Stimulated activated naive B cell treated with anti-CD40 and anti-IgM and Interleukin-4, amounts not matched to agents 10 μg/mL and 1 μg/mL and 100 μg/mL, for 72 hours (primary cell): ENCODE measurements at regions not wholly inside any gene's neighbourhood (a gene's known extent, or its start where the extent isn't known, plus 50 kb on each side); places are given as distances from the start of the nearest gene placed in this dataset.
"Not testable (repeated sequence)": the region's sequence is repeated elsewhere in the genome, so short reads cannot be mapped to it uniquely, and the experiment has no call there.

Source experiments
- ATAC-seq, 2 donors: fragments of 150-1000 bp; cut with Tn5 transposase; replicated peaks; 2 replicates each; pipeline ENCODE4 v1.10.0; 2021; ENCODE audit warnings: moderate library complexity in 1 of 2
- DNase-seq: peaks from one replicate; pipeline ENCODE4 v3.0.0; 2021
- H3K27ac Mint-ChIP-seq: one replicate; pipeline ENCODE4 v1.8.0; 2022; ENCODE audit warnings: mild to moderate bottlenecking, mixed read lengths
- H3K27me3 Mint-ChIP-seq, 2 donors: one replicate each; pipeline ENCODE4 v1.8.0; 2022; ENCODE audit warnings: mixed read lengths in 2 of 2
- H3K36me3 Mint-ChIP-seq, 2 donors: one replicate each; pipeline ENCODE4 v1.8.0; 2022; ENCODE audit warnings: mixed read lengths in 2 of 2, mild to moderate bottlenecking in 1 of 2
- H3K4me1 Mint-ChIP-seq, 2 donors: one replicate each; pipeline ENCODE4 v1.8.0; 2022; ENCODE audit warnings: mixed read lengths in 2 of 2, mild to moderate bottlenecking in 1 of 2
- H3K4me3 Mint-ChIP-seq, 2 donors: one replicate each; pipeline ENCODE4 v1.8.0; 2022; ENCODE audit warnings: mild to moderate bottlenecking in 2 of 2, mixed read lengths in 2 of 2, moderate library complexity in 1 of 2
- H3K9me3 Mint-ChIP-seq, 2 donors: one replicate each; pipeline ENCODE4 v1.8.0; 2022; ENCODE audit warnings: mixed read lengths in 2 of 2, mild to moderate bottlenecking in 1 of 2

DNA sequence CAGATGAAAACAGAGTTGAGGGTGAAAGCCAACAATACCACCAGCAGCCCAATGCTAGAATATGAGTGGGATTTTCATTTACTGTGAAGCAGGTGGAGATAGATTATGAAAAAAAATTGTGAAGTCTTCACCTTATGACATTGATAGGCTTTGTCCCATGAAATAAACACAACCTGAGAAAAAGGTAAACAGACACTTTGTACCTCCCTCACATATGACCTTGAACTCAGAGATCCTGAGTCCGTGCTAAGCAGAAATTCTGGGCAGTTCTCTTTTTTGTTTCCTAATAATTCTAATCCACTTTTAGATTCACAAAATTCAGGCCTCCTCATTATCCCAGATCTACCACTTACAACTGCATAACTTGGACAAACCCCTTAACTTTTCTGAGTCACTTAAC is 127.3 kb upstream of the RORB start:
- Mint-ChIP-seq H3K27me3 (no peaks in the 10 kb centered on the region), H3K4me3 (no peak overlapping the region), H3K36me3 (no peaks in the 10 kb centered on the region), H3K4me1 (no peaks in the 10 kb centered on the region), H3K9me3 (peaks cover 0 to 4% of the 10 kb centered on the region in 2 donors), H3K27ac (no peak overlapping the region)
- DNase-seq (no peak), ATAC-seq (no peak)

DNA sequence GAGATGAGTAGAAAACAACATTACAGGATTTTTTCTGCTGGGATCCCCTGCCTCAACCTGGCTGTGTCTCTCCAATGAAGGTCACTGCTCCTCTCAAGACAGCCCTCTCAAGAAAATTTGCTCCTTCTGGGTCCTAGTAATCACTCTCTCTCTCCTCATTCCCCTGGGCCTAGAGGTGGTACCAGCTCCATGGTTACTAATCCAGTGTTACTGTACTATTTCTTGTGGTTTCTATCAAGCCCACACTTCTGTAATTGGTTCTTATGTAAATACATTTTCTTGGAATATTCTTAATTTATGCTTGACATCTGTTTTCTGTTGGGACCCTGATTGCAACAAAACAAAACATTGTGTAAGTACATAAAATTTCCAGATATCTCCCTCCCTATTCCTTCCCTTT is 123.8 kb upstream of the RORB start:
- DNase-seq = no peak
- Mint-ChIP-seq H3K4me3 (no peak overlapping the region), H3K9me3 (peaks cover 0 to 1% of the 10 kb centered on the region in 2 donors), H3K27me3 (no peaks in the 10 kb centered on the region), H3K27ac (no peak overlapping the region), H3K4me1 (no peaks in the 10 kb centered on the region), H3K36me3 (no peaks in the 10 kb centered on the region)
- ATAC-seq = no peak

DNA sequence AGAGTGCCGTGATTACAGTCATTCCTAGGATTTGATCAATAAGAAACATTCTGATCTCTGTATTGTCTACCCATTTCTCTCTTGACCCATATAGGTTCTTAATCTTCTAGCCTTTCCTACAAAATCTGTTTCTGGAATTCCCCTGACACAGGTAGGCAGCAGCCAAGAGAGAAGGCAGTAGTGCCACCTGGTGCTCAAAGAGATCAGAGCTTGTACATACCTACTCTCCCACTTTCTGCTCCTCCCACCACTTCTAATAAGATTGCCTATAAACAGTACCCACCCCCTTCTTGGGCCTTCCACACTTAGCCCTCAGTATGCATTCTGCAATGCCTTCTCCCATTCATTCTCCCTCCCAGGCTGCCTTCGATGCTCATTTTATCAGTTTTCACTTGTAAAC is 117.4 kb upstream of the RORB start:
- H3K4me3 Mint-ChIP-seq = no peak overlapping the region
- peaks cover 0 to 1% of the 10 kb centered on the region in 2 donors for H3K9me3 Mint-ChIP-seq
- DNase-seq = no peak
- ATAC-seq = peak; percentile 75 to 80
- H3K27me3 Mint-ChIP-seq = no peaks in the 10 kb centered on the region
- no peaks in the 10 kb centered on the region for H3K36me3 Mint-ChIP-seq
- H3K4me1 Mint-ChIP-seq = no peaks in the 10 kb centered on the region
- H3K27ac Mint-ChIP-seq = no peak overlapping the region

DNA sequence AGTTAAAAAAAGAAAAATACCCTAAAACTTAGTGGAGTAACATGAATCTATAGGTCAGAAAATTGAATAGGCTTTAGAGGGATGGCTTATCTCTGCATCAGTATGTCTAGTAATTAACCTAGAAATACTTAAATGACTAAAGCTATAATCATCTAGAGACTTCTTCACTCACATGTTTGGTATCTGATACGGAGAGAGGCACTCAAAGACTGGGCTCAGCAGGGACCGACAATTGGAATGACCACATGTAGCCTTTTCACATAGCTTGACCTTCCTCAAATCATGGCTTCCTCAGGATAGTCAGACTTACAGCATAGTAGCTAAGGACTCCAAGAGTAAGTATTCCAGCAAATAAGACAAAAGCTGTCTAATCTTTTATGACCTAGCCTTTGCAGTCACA is 105.3 kb upstream of the RORB start:
- no peak overlapping the region for H3K4me3 Mint-ChIP-seq
- no peak for DNase-seq
- H3K36me3 Mint-ChIP-seq = no peaks in the 10 kb centered on the region

DNA sequence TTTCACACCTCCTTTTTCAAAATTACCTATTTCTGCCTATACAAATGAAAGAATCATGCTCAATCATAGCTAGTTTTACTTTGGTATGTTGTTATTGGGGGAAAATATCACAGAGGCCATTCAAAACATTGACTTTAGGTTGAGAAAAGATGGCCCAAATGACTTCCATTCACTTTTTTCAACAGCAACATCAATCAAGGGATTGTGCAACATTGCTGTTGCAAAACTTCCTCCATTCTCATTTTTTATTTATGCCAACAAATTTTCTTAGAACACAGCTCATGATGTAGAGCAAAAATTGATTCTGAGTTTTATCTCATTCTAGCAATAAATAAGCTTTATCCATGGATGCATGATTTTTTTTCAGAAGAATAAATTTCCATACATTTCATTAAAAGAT is 93.6 kb upstream of the RORB start:
- Mint-ChIP-seq H3K36me3 (peaks cover 0 to 4% of the 10 kb centered on the region in 2 donors), H3K9me3 (peaks cover 15 to 17% of the 10 kb centered on the region in 2 donors), H3K27ac (no peak overlapping the region), H3K27me3 (no peaks in the 10 kb centered on the region), H3K4me3 (no peak overlapping the region), H3K4me1 (no peaks in the 10 kb centered on the region)
- DNase-seq = no peak
- ATAC-seq = no peak

More for the DNA sequence above, 105.3 kb upstream of the RORB start:
- Mint-ChIP-seq H3K9me3 (no peaks in the 10 kb centered on the region), H3K4me1 (no peaks in the 10 kb centered on the region), H3K27me3 (no peaks in the 10 kb centered on the region), H3K27ac (no peak overlapping the region)
- no peak for ATAC-seq

DNA sequence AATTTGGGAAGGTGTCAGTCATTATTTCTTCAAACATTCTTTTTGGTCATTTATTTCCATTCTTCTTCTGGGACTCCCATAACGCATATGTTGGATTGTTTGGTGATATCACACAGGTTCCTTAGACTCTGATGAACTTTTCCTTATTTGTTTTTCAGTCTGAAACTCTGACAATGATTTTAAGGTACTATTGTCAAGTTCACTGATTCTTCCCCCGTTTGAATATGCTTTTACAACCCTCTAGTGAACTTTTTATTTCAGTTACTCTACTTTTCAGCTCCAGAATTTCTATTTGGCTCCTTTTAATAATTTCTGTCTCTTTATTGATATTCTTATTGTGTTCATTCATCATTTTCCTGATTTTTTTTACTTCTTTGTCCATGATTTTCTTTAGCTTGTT is 92.5 kb upstream of the RORB start:
- Mint-ChIP-seq H3K4me3 (no peak overlapping the region), H3K4me1 (no peaks in the 10 kb centered on the region), H3K27me3 (no peaks in the 10 kb centered on the region), H3K36me3 (peaks cover 0 to 4% of the 10 kb centered on the region in 2 donors), H3K27ac (no peak overlapping the region), H3K9me3 (peaks cover 15 to 17% of the 10 kb centered on the region in 2 donors)
- DNase-seq = no peak
- no peak for ATAC-seq

DNA sequence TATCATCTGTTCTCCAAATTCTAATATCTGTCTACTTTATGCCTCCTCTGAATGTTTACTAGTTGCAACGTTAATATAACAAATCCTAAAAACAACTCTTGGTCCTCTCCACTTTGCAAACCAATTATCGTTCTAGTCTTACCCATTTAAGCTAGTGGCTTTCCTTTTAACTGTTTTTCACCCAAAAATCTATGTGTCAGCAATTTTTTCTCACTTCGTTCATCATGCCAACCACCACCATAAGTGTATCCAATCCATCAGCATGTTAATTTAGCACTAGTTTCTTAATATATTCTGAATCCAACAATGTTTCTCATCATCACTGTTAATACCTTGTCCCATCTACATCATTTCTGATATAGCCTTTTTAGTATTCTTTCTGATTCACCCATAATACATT is 90.0 kb upstream of the RORB start:
- no peak overlapping the region for H3K4me3 Mint-ChIP-seq

DNA sequence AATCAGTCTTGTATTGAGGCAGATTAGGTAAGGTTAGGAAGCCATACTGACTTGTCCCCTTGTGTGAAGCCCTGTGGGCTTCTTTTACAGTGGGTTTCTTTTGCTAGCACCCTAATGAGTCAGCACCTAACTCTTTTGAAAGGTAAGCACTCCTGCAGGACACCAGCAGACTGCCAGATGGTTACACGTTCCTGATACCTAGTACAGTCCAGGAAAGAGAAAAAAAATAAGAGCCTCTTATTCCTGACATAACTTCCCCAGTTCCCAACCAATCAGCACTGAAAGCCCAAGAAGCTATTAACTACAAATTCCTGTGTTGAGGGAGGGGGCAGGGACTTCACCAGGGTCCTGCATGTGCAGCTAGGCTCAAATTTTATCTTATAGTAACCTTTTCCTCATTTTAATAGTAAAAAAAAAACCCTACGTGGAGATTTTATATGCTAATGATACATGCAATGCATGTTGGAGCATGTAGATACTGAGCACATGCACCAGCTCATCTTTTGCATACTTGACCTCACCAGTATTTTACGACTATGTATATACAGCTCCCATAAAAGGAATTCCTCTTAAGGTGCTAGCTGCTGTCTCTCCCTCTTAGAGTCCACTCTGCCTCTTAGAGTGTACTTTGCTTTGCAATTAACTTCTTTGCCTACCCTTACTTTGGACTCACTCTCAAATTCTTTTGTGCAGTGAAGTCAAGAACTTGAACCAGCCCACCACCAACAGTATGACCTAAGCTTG is 84.7 kb upstream of the RORB start:
- H3K27ac Mint-ChIP-seq = no peak overlapping the region
- DNase-seq (no peak), ATAC-seq (no peak)
- no peak overlapping the region for H3K4me3 Mint-ChIP-seq
- no peaks in the 10 kb centered on the region for H3K27me3 Mint-ChIP-seq
- H3K4me1 Mint-ChIP-seq = no peaks in the 10 kb centered on the region
- H3K9me3 Mint-ChIP-seq = no peaks in the 10 kb centered on the region
- H3K36me3 Mint-ChIP-seq = no peaks in the 10 kb centered on the region

More for the DNA sequence above, 90.0 kb upstream of the RORB start:
- ATAC-seq = no peak
- H3K27me3 Mint-ChIP-seq = no peaks in the 10 kb centered on the region
- H3K27ac Mint-ChIP-seq = no peak overlapping the region
- peaks cover 0 to 4% of the 10 kb centered on the region in 2 donors for H3K36me3 Mint-ChIP-seq
- H3K4me1 Mint-ChIP-seq = no peaks in the 10 kb centered on the region
- no peak for DNase-seq
- peaks cover 15 to 17% of the 10 kb centered on the region in 2 donors for H3K9me3 Mint-ChIP-seq

DNA sequence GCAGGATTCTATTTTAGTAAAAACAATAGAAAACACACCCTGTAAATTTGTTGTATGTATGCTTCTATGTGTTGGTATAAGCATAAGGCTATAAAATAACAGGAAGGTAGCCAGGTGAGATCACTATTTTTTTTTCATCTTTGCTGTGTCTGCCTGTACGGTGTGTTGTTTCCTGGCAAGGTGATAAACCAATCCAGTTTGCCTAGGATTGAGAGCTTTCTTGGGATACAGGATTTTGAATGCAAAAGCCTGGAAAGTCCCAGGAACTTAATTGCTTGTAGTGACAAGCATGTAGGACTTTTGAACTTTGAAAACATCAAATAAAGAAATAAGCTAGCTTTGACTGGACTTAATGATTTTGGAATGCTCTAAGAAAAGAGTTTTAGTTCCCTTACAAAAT is 83.3 kb upstream of the RORB start:
- ATAC-seq (no peak), DNase-seq (no peak)
- Mint-ChIP-seq H3K27ac (no peak overlapping the region), H3K4me1 (no peaks in the 10 kb centered on the region), H3K27me3 (no peaks in the 10 kb centered on the region), H3K9me3 (no peaks in the 10 kb centered on the region), H3K36me3 (no peaks in the 10 kb centered on the region), H3K4me3 (no peak overlapping the region)

DNA sequence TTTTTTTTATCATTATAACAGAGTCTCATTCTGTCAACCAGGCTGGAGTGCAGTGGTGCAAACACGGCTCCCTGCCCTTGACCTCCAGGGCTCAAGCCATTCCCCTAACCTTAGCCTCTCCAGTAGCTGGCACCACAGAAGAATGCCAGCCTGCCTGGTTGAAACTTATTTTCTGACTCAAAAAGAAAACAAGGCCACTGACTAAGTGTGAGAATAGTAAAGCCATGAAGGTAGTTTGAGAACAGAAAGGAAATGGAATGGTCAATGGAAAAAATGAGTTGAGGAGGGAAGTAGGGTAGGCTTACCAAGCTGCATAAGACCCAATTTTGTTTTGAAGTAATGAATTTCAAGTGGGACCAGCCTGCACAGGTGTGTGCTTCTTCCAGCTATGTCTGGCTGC is 82.8 kb upstream of the RORB start:
- H3K27ac Mint-ChIP-seq = no peak overlapping the region
- no peaks in the 10 kb centered on the region for H3K36me3 Mint-ChIP-seq
- no peaks in the 10 kb centered on the region for H3K4me1 Mint-ChIP-seq
- ATAC-seq (peak; percentile 33), DNase-seq (no peak)
- no peak overlapping the region for H3K4me3 Mint-ChIP-seq
- no peaks in the 10 kb centered on the region for H3K27me3 Mint-ChIP-seq
- H3K9me3 Mint-ChIP-seq = no peaks in the 10 kb centered on the region

DNA sequence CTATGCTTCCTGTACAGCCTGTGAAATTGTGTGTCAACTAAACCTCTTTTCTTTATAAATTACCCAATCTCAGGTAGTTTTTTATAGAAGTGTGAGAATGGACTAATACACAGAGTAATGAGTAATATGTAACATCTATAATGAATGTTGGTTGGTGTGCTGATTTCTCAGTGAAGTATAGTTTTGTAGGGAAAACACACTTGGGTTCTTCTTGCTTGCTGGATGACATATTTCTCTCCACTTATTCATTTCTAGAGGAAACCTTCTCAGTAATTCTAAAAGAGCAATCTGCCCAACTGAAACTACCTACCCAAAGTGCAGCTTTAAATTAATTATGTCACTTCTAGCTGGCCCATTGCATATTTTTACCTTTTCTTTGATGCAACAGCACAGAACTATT is 81.1 kb upstream of the RORB start:
- no peak for DNase-seq
- Mint-ChIP-seq H3K4me1 (no peaks in the 10 kb centered on the region), H3K27me3 (no peaks in the 10 kb centered on the region), H3K4me3 (no peak overlapping the region), H3K27ac (no peak overlapping the region), H3K36me3 (no peaks in the 10 kb centered on the region), H3K9me3 (no peaks in the 10 kb centered on the region)
- ATAC-seq = peak; percentile 38 to 68

DNA sequence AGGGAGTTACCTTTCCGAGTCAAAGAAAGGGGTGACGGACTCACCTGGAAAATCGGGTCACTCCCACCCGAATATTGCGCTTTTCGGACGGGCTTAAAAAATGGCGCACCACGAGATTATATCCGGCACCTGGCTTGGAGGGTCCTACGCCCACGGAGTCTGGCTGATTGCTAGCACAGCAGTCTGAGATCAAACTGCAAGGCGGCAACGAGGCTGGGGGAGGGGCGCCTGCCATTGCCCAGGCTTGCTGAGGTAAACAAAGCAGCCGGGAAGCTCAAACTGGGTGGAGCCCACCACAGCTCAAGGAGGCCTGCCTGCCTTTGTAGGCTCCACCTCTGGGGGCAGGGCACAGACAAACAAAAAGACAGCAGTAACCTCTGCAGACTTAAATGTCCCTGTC is 72.6 kb upstream of the RORB start:
- DNase-seq, ATAC-seq, H3K4me3 Mint-ChIP-seq, H3K36me3 Mint-ChIP-seq, H3K27ac Mint-ChIP-seq, H3K4me1 Mint-ChIP-seq, H3K9me3 Mint-ChIP-seq, H3K27me3 Mint-ChIP-seq: not testable (repeated sequence)

DNA sequence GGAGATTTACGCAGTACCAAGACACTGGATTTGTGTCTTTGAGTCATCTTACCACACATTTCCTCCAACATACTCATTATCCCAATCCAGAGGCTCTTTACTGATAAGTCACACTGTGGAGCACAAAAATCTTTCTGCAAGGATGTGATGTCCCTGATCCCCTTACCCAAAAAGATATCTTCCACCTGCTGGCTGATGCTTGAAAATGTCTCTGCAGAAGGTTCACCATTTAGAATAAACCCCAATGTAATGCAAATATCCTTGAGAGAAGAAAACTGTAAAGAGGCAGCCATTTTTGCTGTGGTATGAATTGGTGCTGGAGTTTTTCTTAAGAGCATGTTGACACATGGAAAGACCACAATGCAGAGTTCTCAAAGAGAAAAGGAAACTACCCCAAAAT is 65.7 kb upstream of the RORB start:
- no peaks in the 10 kb centered on the region for H3K36me3 Mint-ChIP-seq
- no peaks in the 10 kb centered on the region for H3K27me3 Mint-ChIP-seq
- no peak for DNase-seq
- ATAC-seq = no peak
- H3K4me3 Mint-ChIP-seq = no peak overlapping the region
- H3K27ac Mint-ChIP-seq = no peak overlapping the region
- no peaks in the 10 kb centered on the region for H3K4me1 Mint-ChIP-seq
- peaks cover 0 to 2% of the 10 kb centered on the region in 2 donors for H3K9me3 Mint-ChIP-seq

DNA sequence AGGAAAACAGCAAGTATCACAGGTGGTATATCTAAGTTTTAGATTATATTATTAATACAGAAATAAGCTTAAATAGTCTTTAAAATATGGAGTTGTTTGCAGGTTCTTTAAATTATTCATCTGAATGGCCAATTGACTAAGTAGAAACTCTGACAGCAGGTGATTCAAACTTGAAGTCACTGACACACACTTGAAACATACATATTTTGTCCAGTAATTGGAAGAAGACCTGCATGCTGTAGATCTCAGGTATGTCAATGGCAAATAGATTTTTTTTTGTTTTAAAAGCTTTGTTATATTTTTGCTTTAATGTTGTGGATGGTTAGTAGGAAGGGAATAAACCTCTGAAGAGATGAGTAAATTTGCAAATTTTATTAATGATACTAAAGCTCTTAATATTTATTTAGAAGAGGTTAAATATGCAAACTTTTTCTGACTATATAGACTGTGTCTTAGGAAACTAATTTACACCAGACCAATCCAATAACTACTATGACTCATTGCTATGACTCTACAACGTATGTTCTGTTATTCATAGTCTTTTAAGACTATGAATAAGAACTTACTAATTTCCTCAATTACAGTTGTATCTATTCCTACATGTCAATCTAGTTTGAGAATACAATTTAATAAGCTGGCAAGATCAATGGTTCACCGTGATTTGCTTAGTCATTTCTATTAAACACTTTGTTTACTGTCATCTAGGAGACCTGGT is 53.9 kb upstream of the RORB start:
- Mint-ChIP-seq H3K27me3 (no peaks in the 10 kb centered on the region), H3K36me3 (no peaks in the 10 kb centered on the region), H3K9me3 (peaks cover 0 to 2% of the 10 kb centered on the region in 2 donors), H3K27ac (no peak overlapping the region), H3K4me3 (no peak overlapping the region), H3K4me1 (no peaks in the 10 kb centered on the region)
- DNase-seq (no peak), ATAC-seq (no peak)

DNA sequence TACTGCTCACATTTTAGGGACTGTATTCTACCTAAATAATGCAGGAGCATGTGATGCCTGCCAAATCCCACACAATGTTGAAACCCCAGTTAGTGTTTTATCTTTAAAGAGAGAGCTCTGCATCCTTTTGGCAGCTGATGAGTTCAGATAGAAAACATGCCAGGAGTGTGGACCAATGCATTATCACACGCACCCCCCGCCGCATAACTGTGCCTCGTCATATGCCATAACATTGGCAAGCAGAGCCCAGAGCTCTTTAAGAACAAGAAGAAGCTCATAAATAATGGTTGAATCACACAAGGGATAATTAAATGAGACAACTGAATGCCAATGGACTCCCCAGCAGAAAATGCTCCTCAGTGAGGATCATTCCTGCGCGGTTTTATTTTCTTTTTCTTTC is 52.8 kb upstream of the RORB start:
- no peaks in the 10 kb centered on the region for H3K27me3 Mint-ChIP-seq

More for the DNA sequence above, 52.8 kb upstream of the RORB start:
- ATAC-seq = no peak
- H3K36me3 Mint-ChIP-seq = no peaks in the 10 kb centered on the region
- no peak overlapping the region for H3K4me3 Mint-ChIP-seq
- no peaks in the 10 kb centered on the region for H3K4me1 Mint-ChIP-seq
- peaks cover 0 to 2% of the 10 kb centered on the region in 2 donors for H3K9me3 Mint-ChIP-seq
- no peak overlapping the region for H3K27ac Mint-ChIP-seq
- no peak for DNase-seq
